ENCODE measurements at regions not wholly inside any gene's neighbourhood (a gene's known extent, or its start where the extent isn't known, plus 50 kb on each side); places are given as distances from the start of the nearest gene placed in this dataset.

- FAIRE-seq = no peak
These were observed 64.7 kb upstream of the RIOK3 start for GRCh38 chr18:23388357-23388756.

DNA sequence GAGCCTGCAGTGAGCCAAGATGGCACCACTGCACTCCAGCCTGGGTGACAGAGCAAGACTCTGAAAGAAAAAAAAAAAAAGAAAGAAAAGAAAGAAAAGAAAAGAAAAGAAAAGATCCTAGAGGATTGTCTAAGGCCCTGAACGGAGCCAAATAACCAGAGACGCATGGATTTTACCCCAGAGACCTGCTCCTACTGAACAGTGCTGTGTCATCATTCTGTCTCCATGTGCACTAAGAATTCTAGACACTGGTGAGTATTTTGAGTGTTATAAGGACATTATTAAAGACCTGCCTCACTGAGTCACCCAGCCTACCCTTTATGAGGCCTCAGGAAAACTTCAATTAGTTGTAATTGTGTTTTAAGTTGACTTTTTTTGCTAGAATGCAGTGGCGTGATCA lies 61.9 kb upstream of the RIOK3 start:
- no peak for FAIRE-seq

DNA sequence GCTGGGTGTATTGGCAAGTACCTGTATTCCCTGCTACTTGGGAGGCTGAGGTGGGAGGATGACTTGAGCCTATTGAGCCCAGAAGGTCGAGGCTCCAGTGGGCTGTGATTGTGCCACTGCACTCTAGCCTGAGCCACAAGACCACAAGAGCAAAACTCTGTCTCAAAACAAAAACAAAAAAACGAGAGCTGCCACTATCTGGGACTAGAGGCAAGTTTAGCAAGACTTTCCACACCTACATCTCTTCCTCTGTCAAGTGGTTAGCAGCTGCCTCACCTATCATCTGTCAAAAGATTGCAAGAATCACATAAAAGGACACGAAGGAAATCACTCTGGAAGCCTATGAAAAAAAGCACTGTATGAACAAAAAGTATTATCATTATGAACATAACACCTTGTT lies 55.2 kb upstream of the RIOK3 start:
- FAIRE-seq = no peak

- peak; percentile 99 for FAIRE-seq
These were observed 54.7 kb upstream of the RIOK3 start for GRCh38 chr18:23398401-23398800.

- FAIRE-seq = no peak
These were observed 54.0 kb upstream of the RIOK3 start for GRCh38 chr18:23399067-23399466.

GRCh38 chr18:23400918-23401317 lies 52.2 kb upstream of the RIOK3 start:
- no peak for FAIRE-seq

DNA sequence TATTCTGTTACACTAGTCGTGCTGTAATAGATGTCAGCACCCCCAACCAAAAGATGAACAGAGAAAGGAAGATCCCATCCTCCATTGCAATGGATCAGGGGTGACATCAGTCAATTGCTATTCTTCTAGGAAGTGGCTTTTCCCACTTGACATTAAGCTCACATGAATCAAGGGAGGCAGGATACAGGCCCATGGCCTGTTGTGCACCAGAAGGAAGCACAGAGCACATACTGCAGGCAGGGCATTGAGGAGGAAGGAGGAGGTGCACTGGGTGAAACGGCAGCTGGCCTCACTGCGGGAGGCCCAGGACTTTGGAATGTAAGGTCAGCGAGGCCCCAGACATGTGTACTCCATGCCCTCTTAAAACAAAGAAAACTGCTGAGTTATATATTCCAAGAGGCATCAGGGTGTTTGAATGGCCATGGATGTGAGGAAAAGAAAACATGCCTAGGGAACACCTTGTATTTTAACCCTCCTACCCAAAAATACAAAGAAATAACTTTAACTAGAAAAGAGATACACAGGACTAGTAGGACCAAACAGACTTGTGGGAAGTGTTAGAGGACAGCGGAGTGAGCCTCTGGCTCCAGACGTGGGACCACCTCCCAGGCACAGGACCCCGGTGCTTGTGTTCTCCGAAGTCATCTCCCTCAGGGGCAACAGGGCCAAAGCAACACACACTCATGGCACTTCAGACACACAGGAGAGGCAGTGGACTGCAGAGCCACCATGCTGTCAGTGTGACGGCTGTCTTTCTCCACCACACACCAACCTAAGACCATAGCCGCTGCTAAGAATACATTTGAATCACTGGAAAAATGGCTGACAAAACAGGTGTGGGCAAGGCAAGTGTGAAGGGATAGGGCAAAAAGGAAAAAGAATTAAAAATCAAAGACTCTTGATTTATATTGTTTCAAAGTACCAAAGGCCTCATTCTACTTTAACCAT lies 51.4 kb upstream of the RIOK3 start:
- FAIRE-seq = no peak

Data from endometrium (tissue), 2 donors.